GM18499 (cell line): ENCODE measurements at regions not wholly inside any gene's neighbourhood (a gene's known extent, or its start where the extent isn't known, plus 50 kb on each side); places are given as distances from the start of the nearest gene placed in this dataset.
"Not testable (repeated sequence)": the region's sequence is repeated elsewhere in the genome, so short reads cannot be mapped to it uniquely, and the experiment has no call there.

Experiments used
- ATAC-seq: cut with Tn5 transposase; IDR thresholded peaks from one replicate; pipeline ENCODE4 v1.9.1; 2021; ENCODE audit warnings: moderate number of reproducible peaks; ENCODE audit not compliant: insufficient read depth, unreplicated experiment

GRCh38 chrX:75873993-75874392 lies 88.9 kb upstream of the MAGEE2 start:
- no peak for ATAC-seq

GRCh38 chrX:75883446-75883845 lies 98.4 kb upstream of the MAGEE2 start:
- no peak for ATAC-seq

GRCh38 chrX:75887833-75888232 lies 102.8 kb upstream of the MAGEE2 start:
- ATAC-seq = no peak

DNA sequence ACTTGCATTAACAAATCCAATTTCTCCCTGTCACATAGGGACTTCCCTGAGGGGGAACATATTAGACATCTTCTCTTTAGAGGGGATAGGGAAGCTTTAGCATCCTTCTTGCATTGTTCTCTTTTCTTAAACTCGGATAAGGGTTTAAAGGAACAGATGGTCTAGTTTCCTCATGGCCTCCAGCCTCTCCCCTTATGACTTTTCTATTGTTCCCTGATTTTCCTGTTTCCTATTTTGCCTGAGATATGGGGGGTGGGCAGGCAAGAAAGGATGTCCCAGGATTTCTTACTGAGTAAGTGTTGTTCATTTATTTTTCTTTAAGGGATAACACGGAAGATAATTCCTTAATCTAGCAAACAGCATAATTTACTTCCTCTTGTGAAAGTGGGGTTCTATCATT lies 107.7 kb upstream of the MAGEE2 start:
- no peak for ATAC-seq

- ATAC-seq = no peak
Measured at GRCh38 chrX:75893281-75893680, 108.2 kb upstream of the MAGEE2 start.

DNA sequence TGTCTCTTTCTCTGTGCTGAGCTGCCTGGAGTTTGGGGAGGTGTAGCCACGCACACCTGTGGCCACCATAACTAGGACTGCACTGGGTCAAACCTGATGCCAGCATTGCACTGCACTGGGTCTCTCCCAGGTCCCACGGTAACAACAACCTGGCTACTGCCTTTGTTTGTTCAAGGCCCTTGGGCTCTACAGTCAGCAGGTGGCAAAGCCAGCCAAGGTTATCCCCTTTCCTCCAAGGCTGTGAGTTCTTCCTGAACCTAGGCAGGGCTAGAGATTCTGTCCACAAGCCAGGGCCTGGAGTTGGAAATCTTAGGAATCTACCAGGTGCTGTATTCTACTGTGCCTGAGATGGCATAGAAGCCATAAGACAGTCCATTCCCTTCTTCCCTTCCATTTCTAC lies 126.7 kb upstream of the MAGEE2 start:
- ATAC-seq = no peak

- no peak for ATAC-seq
Measured at GRCh38 chrX:75957107-75957610, 172.1 kb upstream of the MAGEE2 start.

DNA sequence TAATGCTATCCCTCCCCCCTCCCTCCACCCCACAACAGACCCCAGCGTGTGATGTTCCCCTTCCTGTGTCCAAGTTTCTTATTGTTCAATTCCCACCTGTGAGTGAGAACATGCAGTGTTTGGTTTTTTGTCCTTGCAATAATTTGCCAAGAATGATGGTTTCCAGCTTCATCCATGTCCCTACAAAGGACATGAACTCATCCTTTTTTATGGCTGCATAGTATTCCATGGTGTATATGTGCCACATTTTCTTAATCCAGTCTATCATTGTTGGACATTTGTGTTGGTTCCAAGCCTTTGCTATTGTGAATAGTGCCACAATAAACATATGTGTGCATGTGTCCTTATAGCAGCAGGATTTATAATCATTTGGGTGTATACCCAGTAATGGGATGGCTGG lies 176.3 kb upstream of the MAGEE2 start:
- ATAC-seq = not testable (repeated sequence)

DNA sequence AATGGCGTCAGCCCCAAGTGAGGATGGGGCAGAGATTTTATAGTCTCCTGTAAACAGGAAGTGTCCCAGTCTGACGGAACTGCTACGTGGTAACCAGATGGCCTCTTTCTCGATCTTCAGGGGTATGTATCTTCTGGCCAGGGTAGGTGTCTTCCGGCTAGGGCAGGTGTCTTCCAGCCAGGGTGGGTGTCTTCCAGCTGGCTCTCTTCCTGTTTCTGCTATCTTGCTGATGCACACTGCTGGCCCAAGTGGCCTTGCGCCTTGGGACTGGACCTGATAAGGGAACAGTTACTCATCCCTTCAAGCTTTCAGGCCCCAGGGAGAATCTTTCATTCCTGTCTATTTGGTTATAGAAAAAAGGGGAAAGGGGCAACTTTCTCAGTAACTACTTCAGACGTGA lies 178.7 kb upstream of the MAGEE2 start:
- no peak for ATAC-seq

DNA sequence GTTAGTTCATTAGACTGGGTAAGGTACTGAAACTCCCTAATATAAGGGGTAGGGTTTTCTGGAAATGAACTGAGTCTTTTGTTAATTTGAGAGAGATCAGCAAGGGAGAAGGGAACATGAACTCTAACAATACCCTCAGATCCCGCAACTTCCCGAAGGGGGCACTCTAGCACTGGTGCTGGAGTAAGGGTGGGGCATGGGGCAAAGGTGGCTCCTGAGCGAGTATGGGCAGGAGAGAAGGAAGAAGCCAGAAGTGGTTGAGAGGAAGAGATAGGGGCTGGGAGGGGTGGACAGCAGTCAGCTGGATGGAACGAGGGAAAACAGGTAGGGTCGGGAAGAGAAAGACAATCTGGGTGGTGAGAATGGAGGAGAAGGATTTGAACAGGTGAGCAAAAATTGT lies 183.2 kb upstream of the MAGEE2 start:
- no peak for ATAC-seq

DNA sequence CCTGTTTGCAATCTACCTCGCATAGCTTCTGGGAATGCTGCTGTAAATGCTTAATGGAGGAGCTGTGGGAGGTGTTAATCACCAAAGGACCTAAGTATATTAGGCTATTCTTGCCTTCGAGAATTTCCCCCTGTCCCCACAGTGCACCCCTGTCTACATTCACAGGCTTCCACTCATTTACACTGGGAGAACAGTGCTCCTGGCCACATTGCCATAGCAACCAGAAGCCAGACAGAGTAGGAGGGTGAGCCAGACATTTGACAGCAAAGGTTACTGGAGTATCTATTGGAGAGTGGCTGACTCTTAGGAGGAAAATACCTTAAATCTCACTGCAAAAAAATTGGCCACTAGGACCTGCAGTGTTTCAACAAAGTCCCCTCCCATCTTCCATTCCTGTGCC lies 185.9 kb upstream of the PBDC1 start:
- ATAC-seq = no peak

GRCh38 chrX:75989806-75990590 lies 182.9 kb upstream of the PBDC1 start:
- ATAC-seq = peak; percentile 86

DNA sequence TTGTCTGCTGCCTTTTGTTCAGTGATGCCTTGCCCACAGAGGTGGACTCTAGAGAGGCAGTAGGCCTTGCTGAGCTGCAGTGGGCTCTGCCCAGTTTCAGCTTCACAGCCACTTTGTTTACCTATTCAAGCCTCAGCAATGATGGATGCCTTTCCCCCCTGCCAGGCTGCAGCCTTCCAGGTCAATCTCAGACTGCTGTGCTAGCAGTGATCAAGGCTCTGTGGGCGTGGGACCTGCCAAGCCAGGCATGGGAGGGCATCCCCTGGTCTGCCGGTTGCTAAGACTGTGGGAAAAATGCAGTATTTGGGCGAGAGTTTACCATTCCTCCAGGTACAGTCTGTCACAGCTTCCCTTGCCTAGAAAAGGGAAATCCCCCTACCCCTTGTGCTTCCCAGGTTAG lies 175.2 kb upstream of the PBDC1 start:
- ATAC-seq = no peak

DNA sequence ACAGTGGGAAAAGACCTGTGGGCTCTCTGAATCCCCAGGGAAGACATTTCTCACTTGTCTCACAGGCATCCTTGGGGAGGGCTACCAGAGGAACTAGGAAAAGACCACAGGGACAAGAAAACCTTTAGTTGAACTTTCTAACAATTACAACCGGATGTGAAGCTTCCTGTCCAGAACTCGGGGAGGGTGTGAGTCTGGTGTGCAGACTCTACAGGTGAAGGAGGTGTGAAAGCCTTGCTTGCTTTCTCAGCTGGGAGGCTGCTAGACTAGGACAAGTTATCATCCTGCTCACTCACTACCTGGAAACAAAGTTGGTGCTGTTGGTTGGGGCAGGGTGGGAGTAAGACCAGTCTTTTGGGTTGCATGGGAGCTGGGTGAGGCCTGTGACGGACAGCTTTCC lies 158.5 kb upstream of the PBDC1 start:
- no peak for ATAC-seq

GRCh38 chrX:76026292-76026691 lies 146.6 kb upstream of the PBDC1 start:
- ATAC-seq = no peak

GRCh38 chrX:76026751-76027150 lies 146.1 kb upstream of the PBDC1 start:
- ATAC-seq = no peak

GRCh38 chrX:76029385-76029784 lies 143.5 kb upstream of the PBDC1 start:
- no peak for ATAC-seq

- peak; percentile 68 for ATAC-seq
Measured at GRCh38 chrX:76064825-76065224, 108.0 kb upstream of the PBDC1 start.

DNA sequence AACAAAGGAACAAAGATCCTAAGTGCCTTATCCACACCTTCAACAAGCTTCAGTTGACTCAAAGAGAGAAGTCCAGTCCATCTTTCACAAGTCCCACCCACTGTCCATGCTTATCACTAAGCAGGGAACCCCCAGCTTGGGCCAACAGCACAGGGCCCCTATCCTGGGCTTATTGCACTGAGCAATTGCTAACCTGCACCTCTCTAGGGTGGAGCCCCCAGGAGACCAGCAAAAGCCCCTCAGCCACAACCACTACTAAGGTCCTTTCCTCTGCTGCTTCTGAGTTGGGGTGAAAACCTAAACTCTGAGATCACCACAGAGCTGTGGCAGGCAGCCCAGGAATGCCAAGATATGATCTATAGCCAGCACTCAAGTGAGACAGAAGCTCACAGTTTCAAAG lies 96.7 kb upstream of the PBDC1 start:
- ATAC-seq = no peak

DNA sequence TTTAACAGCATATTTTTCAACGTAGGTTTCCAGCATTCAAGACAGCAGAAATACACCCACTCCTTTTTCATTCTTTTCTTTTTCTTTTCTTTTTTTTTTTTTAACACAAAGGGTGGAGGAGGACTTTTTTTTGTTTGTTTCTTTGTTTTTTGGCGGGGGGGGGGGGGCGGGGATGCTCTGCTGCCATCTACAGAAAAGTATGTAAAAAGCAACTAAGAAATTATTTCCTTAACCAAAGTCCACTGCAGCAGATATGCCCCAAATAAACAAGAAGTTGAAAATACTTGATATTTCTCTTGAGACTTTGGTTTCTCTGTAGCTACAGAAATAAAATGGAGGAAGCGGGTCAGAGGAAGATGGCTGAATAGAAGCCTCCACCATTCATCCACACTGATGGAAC lies 63.2 kb upstream of the PBDC1 start:
- ATAC-seq = no peak
